Prostate gland (tissue), 2 donors: ENCODE measurements at regions not wholly inside any gene's neighbourhood (a gene's known extent, or its start where the extent isn't known, plus 50 kb on each side); places are given as distances from the start of the nearest gene placed in this dataset.

Experiments used
- CTCF ChIP-seq, 4 experiments: fragments of 200-600 bp in 2 of 4; fragments of 450-650 bp in 2 of 4; sonication (generic) in 2 of 4; IDR thresholded peaks; 1 replicate in 3 of 4; 2 replicates in 1 of 4; pipeline ENCODE4 v1.5.1; 2016 to 2019; ENCODE audit warnings: antibody characterized with exemption in 4 of 4, mild to moderate bottlenecking in 2 of 4, moderate library complexity in 2 of 4
- POLR2A ChIP-seq: fragments of 450-650 bp; IDR thresholded peaks from one replicate; pipeline ENCODE4 v1.6.1; 2016; ENCODE audit warnings: antibody characterized with exemption, mild to moderate bottlenecking

DNA sequence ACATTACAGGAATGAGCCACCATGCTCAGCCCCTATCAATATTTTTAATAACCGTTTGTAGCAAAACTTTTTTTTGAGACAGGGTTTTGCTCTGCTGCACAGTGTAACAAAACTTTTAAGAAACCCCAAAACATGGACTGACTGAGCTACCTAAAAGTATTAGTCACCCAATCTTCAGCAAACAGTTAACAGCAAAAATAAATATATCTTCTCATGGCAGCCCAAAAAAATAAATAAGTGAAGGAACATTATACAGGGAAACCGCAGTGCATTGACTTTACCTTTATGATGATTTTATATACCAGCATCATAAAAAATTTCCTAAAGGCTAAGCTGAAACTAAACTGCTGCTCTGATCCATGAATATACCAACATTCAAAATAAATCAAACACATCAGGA is 424.6 kb downstream of the METTL4 start:
- TF ChIP-seq CTCF (IDR thresholded peaks at IDR 0.05) (no peak), POLR2A (no peak)
